ENCODE measurements at regions not wholly inside any gene's neighbourhood (a gene's known extent, or its start where the extent isn't known, plus 50 kb on each side); places are given as distances from the start of the nearest gene placed in this dataset.

- H3K4me3 ChIP-seq, result no peak overlapping the region
- peak overlapping the region in 7 of 21 experiments; percentile 2 to 45 (median 29) for H3K27ac ChIP-seq
Measured at GRCh38 chr12:130254461-130255276, 83.0 kb upstream of the PIWIL1 start.

DNA sequence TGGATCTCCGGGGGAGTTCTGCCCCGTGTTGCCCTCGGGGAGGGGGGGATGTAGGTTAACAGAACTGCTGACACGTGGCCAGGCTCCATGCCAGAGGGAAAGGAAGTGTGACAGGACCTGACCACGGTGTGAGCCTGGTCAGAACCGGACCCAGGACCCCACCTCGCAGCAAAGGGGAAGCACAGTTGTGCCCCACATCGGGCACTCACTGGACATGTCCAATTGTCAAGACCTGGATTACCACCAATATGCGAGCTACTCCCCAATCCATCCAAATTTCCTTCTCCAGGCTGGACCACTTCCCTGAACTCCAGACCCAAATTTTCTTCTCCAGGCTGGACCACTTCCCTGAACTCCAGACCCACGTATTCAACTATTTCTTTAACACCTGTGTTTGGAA is 78.8 kb upstream of the PIWIL1 start:
- H3K27ac ChIP-seq, result no peak overlapping the region
- H3K4me3 ChIP-seq, result no peak overlapping the region

DNA sequence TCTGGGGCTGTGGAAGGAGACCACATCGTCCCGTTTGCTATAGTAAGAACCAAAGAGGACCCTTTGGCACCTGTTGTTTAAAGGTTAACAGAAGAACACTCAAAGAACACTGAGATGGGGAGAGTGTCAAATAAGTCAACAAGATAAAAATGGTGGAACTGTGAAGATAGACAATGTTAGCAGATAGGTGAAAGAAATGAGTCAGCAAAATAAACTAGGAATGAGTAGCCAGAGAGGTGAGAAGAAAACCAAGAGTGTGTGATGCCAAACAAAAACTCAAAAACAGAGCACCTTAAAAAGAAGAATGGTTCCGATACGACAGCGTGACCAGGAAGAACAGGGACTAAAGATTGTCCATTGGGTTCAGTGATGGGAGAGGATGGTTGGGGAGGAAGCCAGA is 74.7 kb upstream of the PIWIL1 start:
- H3K4me3 ChIP-seq, result no peak overlapping the region

DNA sequence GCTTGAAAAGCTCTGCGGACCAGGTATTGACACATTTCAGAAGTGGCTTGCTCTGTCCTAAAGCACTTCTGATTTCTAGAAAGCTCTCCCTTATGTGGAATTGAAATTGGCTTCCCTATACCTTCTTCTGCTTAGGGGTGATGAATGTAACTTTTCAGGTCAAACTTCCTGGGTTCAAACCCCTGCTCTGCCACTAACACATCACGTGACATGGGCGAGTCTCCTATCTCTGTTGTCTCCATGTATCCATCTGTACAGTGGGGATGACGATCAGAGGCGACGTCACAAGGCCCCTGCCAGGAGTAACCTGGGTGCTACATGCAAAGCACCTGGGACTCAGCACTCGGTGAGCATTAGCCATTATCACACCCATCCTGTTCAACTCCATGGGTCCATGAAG is 73.7 kb upstream of the PIWIL1 start:
- H3K27ac ChIP-seq, result no peak overlapping the region
- no peak overlapping the region for H3K4me3 ChIP-seq

More for the DNA sequence above, 74.7 kb upstream of the PIWIL1 start:
- H3K27ac ChIP-seq, result no peak overlapping the region

DNA sequence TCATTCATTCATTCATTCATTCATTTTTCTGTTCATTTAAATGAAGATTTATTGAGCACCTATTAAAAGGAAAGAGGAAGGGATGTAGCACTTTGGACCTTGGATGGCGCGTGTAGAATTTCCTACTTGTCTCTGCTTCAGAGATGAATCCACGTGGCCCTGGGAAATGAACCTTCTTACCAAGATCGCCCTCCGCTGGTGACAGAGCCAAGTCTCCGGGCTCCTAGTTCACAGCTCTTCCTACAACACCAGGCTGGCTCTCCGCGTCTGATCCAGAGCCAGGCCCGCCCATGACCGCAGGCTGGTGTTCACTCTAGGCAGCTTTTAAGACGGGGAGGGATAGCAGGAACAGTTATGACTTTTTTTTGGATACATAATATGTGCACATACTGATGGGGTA is 70.9 kb upstream of the PIWIL1 start:
- Histone ChIP-seq H3K27ac (no peak overlapping the region), H3K4me3 (no peak overlapping the region)

GRCh38 chr12:130280231-130280630 is 57.5 kb upstream of the PIWIL1 start:
- Histone ChIP-seq H3K4me3 (peak overlapping the region in 1 of 7 experiments; percentile 1), H3K27ac (peak overlapping the region in 10 of 21 experiments; percentile 17 to 74 (median 48))

- H3K4me3 ChIP-seq, result peak overlapping the region in 1 of 7 experiments; percentile 1
- peak overlapping the region in 7 of 21 experiments; percentile 30 to 74 (median 55) for H3K27ac ChIP-seq
Measured at GRCh38 chr12:130280742-130281141, 56.9 kb upstream of the PIWIL1 start.

GRCh38 chr12:130281153-130281799 is 56.4 kb upstream of the PIWIL1 start:
- peak overlapping the region in 7 of 21 experiments; percentile 30 to 74 (median 53) for H3K27ac ChIP-seq
- H3K4me3 ChIP-seq, result peak overlapping the region in 2 of 7 experiments; percentile 1 to 4

DNA sequence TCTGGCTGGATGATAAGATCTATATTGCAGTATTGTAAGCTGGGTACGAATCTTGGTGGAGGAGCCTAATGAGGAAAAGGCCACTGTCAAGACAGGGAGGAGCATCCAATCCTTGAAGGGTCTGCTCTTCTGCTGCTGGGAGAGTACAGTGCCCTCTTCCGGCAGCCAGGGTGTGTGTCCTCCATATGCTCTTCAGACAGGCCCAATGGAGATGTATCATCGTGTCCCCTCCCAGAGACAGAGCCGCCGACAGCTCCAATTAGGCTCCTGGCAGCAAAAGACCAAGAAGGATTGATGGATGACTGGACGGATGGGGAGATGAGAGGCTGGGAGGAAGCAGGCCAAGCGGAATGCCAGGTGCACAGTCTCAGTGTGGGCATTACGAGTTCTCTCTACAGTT is 51.6 kb upstream of the PIWIL1 start:
- no peak overlapping the region for H3K27ac ChIP-seq
- no peak overlapping the region for H3K4me3 ChIP-seq

GRCh38 chr12:130286741-130287440 is 50.8 kb upstream of the PIWIL1 start:
- H3K4me3 ChIP-seq, result no peak overlapping the region

More at GRCh38 chr12:130286741-130287440, 50.8 kb upstream of the PIWIL1 start:
- H3K27ac ChIP-seq, result no peak overlapping the region
